Activated CD8-positive, alpha-beta memory T cell treated with anti-CD3 and anti-CD28 coated beads, Interleukin-2, amount 10 ng/mL, durations not matched to agents 7 days and 5 days (primary cell): ENCODE measurements at regions not wholly inside any gene's neighbourhood (a gene's known extent, or its start where the extent isn't known, plus 50 kb on each side); places are given as distances from the start of the nearest gene placed in this dataset.
A peak's percentile ranks its signal among the peaks of the same experiment; 100 is the strongest.
"Not testable (repeated sequence)": the region's sequence is repeated elsewhere in the genome, so short reads cannot be mapped to it uniquely, and the experiment has no call there.

Experiments used
- ATAC-seq: fragments of 150-1000 bp; cut with Tn5 transposase; one replicate; pipeline ENCODE4 v1.10.0; 2021; ENCODE audit warnings: moderate library complexity
- CTCF ChIA-PET: fragments of 350-600 bp; sonication (Branson Sonifier 250); formaldehyde crosslinking; loops from one replicate; lab custom pipeline; 2021; ENCODE audit warnings: antibody characterized with exemption; lab: Charles Lee
- DNase-seq: peaks from one replicate; pipeline ENCODE4 v3.0.0-alpha.2; 2020
- H3K27ac Mint-ChIP-seq: one replicate; pipeline ENCODE4 v1.8.0; 2021; ENCODE audit warnings: mild to moderate bottlenecking, mixed read lengths
- H3K27me3 Mint-ChIP-seq: one replicate; pipeline ENCODE4 v1.8.0; 2021; ENCODE audit warnings: mixed read lengths
- H3K36me3 Mint-ChIP-seq: one replicate; pipeline ENCODE4 v1.8.0; 2021; ENCODE audit warnings: mild to moderate bottlenecking, mixed read lengths
- H3K4me1 Mint-ChIP-seq: one replicate; pipeline ENCODE4 v1.8.0; 2021; ENCODE audit warnings: mixed read lengths
- H3K4me3 Mint-ChIP-seq: one replicate; pipeline ENCODE4 v1.8.0; 2021; ENCODE audit warnings: mild to moderate bottlenecking, moderate library complexity, mixed read lengths
- H3K9me3 Mint-ChIP-seq: one replicate; pipeline ENCODE4 v1.8.0; 2022; ENCODE audit warnings: low read depth, mixed read lengths

DNA sequence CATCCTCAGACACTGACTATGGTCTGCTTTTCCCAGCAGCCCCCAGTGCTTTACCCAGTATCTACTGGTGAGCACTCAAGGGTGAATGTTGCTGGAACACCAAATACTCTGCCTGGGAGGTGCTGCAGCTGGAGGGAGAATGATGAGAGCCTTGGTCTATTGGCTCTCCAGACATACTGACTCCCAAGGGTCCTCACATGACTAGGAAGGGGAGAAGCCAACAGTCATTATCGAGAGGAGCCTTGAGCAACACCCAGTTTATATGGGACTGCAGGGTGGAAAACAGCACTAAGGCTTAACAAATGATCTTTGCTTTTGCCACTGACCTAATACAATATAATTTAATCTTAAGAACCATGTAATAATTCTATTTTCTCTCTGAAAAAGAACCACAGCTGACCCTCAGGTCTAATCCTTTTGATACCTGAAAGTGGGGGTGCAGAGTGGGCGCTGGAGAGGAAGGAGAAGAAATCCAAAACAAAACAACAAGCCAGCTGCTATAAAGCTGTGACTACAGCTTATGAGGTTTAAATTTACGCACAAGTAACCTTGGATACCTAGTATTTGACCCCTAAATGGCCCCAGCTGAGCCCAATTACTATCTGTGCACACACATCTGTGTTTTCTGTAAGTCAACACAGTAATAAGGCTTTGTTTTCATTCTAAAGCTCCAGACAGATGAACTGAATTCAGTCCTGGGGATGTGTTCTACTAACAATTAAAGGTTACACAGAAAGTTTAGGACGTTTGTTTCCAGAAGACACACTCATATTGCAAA is 107.8 kb upstream of the GRIP1 start:
- CTCF ChIA-PET = interaction anchor here (0.8 kb wide), 1 partner anchor 12 kb away, joined by 3 read pairs; no protein-coding TSS in a partner anchor
- ATAC-seq = no peak

DNA sequence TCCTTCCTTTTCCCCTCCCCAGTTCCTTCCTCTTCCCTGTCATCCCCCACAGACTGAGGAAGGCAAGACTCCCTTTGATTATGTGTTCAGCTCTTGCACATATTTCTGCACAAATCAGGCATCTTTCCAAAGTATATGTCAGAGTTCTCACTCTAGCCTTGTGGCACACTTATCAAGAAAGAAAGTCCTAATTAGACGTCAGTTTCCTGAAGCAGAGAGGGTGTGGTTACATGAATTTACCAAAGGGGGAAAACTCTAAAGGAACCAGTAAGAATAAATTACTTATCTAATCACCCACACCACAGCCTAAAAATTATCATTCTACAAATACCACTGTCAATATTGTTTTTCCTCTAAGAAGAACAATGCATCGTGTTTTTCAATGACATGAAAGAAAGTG is 120.7 kb upstream of the GRIP1 start:
- ATAC-seq = no peak
- H3K9me3 Mint-ChIP-seq = no peaks in the 10 kb centered on the region
- no peak for DNase-seq
- peaks cover 32% of the 10 kb centered on the region for H3K27me3 Mint-ChIP-seq
- peaks cover 3% of the 10 kb centered on the region for H3K4me1 Mint-ChIP-seq
- H3K4me3 Mint-ChIP-seq = no peak overlapping the region
- H3K36me3 Mint-ChIP-seq = no peaks in the 10 kb centered on the region
- no peak overlapping the region for H3K27ac Mint-ChIP-seq
- CTCF ChIA-PET = interaction anchor here (1.8 kb wide), 1 partner anchor 13 kb away, joined by 3 read pairs; no protein-coding TSS in a partner anchor

More for the DNA sequence above, 107.8 kb upstream of the GRIP1 start:
- Mint-ChIP-seq H3K27me3 (peaks cover 36% of the 10 kb centered on the region), H3K27ac (no peak overlapping the region), H3K4me3 (no peak overlapping the region), H3K4me1 (peaks cover 4% of the 10 kb centered on the region), H3K9me3 (no peaks in the 10 kb centered on the region), H3K36me3 (no peaks in the 10 kb centered on the region)
- no peak for DNase-seq

DNA sequence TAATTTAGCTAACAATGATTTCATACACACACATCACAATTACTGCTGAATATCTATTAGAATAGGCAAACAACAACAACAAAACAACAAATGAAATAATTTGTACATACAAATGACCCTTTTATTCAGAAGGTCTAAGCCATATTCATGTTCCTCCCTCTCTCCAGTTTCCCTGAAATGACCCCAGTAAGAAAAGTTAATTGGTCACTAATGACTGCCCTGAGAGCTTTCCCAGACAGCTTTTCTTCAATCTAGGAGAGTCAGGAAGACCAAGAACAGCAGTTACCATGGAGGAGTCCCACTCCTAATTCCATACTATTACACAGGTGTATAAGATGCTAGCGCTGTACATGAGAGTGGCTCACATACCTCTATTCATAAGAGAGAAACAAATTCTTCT is 121.2 kb upstream of the GRIP1 start:
- Mint-ChIP-seq H3K4me1 (peaks cover 3% of the 10 kb centered on the region), H3K9me3 (no peaks in the 10 kb centered on the region), H3K27me3 (peaks cover 34% of the 10 kb centered on the region), H3K27ac (no peak overlapping the region), H3K36me3 (no peaks in the 10 kb centered on the region), H3K4me3 (no peak overlapping the region)
- CTCF ChIA-PET = interaction anchor here (1.8 kb wide), 1 partner anchor 13 kb away, joined by 3 read pairs; no protein-coding TSS in a partner anchor
- ATAC-seq (no peak), DNase-seq (no peak)

DNA sequence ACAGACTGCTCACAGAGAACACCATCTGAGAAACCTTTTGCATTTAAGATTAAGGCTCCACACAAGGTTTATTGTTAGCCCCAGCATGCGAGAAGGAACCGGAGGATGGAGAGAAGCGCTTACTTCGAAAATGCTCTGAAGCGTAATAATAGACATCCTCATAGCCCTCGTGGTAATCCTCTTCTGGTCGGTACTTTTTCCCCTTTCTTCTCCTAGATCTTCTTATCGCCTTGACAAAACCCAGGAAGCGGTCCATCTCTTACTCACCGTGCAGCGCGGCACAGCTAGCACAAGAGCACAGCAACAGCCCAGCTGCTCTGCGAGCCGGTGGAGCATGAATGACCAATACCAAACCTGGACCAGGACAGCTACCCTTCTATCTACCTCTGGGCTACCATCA is 125.1 kb upstream of the GRIP1 start:
- no peak for ATAC-seq
- H3K4me3 Mint-ChIP-seq = no peak overlapping the region

DNA sequence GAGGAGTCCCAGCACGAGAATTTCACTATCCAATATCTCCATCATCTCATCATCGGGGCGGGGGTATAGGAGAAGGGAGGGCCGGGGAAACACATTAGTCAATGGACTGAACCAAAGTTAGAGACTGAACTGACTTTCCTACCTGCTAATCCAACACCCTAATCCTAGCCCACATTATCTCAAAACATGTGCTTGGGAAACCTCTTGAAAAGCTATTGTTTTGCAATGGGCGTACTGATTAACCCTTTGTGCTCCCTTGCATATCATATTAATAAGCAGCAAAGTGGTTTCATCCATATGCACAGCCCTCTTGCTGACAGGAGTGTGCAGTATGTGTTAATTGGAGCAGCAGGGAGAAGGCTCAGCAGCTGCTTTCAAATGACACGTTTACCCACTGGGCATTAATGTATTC is 125.7 kb upstream of the GRIP1 start:
- Mint-ChIP-seq H3K4me1 (peaks cover under 1% of the 10 kb centered on the region), H3K27ac (no peak overlapping the region), H3K4me3 (no peak overlapping the region), H3K27me3 (peaks cover 40% of the 10 kb centered on the region), H3K36me3 (no peaks in the 10 kb centered on the region), H3K9me3 (no peaks in the 10 kb centered on the region)
- DNase-seq (no peak), ATAC-seq (no peak)
- CTCF ChIA-PET = interaction anchor here (1.1 kb wide), 2 partner anchors 10 to 178 kb away, joined by 3 read pairs; no protein-coding TSS in a partner anchor

More for the DNA sequence above, 125.1 kb upstream of the GRIP1 start:
- no peak overlapping the region for H3K27ac Mint-ChIP-seq
- no peaks in the 10 kb centered on the region for H3K9me3 Mint-ChIP-seq
- H3K36me3 Mint-ChIP-seq = no peaks in the 10 kb centered on the region
- CTCF ChIA-PET = interaction anchor here (1.1 kb wide), 1 partner anchor 10 kb away, joined by 3 read pairs; no protein-coding TSS in a partner anchor
- H3K4me1 Mint-ChIP-seq = peaks cover 3% of the 10 kb centered on the region
- DNase-seq = no peak
- H3K27me3 Mint-ChIP-seq = peaks cover 39% of the 10 kb centered on the region

GRCh38 chr12:66808606-66809005 is 129.7 kb upstream of the GRIP1 start:
- no peak for ATAC-seq
- Mint-ChIP-seq H3K36me3 (no peaks in the 10 kb centered on the region), H3K4me1 (peaks cover 5% of the 10 kb centered on the region), H3K27me3 (peaks cover 23% of the 10 kb centered on the region), H3K9me3 (no peaks in the 10 kb centered on the region), H3K4me3 (no peak overlapping the region), H3K27ac (no peak overlapping the region)
- DNase-seq = no peak
- CTCF ChIA-PET = interaction anchor here (1.4 kb wide), 1 partner anchor 21 kb away, joined by 5 read pairs; no protein-coding TSS in a partner anchor

DNA sequence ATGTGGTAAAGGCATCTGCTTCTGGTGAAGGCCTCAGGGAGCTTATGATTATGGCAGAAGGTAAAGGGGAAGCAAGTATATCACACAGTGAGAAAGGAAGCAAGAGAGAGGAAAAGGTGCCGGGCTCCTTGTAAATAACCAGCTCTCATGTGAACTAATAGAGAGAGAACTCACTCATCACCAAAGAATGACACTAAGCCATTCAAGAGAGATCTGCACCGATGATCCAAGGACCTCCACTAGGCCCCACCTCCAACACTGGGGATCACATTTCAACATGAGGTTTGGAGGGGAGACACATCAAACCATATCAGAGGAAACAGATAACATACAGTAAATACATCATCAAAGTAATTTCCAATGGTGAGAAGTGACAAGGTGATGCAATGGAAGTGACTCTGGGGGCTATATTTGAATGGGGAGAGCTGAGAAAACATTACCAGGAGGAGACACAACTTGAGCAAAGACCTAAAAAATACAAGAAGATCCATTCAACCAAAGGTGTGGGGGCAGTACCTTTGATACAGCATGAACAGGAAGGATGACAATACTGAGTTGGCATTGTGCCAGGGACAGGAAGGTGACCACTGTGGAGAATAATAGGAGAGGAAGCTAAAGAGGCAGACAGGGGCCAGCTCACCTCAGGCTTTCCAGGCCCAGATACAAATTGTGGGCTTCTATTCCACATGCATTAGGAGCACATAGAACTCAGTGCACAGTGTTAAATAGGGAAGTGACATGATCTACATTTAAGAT is 134.4 kb upstream of the GRIP1 start:
- Mint-ChIP-seq H3K27me3 (peaks cover 8% of the 10 kb centered on the region), H3K4me1 (peaks cover 7% of the 10 kb centered on the region), H3K9me3 (no peaks in the 10 kb centered on the region), H3K27ac (no peak overlapping the region), H3K36me3 (no peaks in the 10 kb centered on the region), H3K4me3 (no peak overlapping the region)
- CTCF ChIA-PET = interaction anchor here (1.3 kb wide), 1 partner anchor 9 kb away, joined by 3 read pairs; no protein-coding TSS in a partner anchor
- no peak for ATAC-seq
- DNase-seq = no peak

GRCh38 chr12:66819587-66819986 is 140.7 kb upstream of the GRIP1 start:
- no peak for ATAC-seq
- Mint-ChIP-seq H3K4me3 (no peak overlapping the region), H3K4me1 (peaks cover 3% of the 10 kb centered on the region), H3K36me3 (no peaks in the 10 kb centered on the region), H3K9me3 (no peaks in the 10 kb centered on the region), H3K27me3 (peaks cover 6% of the 10 kb centered on the region), H3K27ac (no peak overlapping the region)
- CTCF ChIA-PET = no interaction called here
- no peak for DNase-seq

DNA sequence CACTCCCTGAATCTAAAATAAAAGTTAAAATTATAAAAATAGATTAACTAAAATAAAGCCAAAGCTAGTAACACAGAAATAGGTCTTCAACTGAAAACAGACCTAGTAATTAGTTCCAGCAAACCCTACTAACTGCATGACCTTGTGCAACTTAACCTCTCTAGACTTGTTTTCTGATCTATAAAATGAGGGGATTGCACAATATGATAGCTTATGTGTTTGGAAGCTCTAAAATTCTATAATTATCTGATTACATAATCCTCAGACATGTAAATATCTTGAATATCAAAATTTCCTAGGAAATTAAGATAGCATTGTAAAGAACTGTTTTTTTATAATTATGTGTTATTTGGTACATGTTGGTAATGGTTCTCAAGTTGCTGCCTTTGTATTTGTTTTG is 144.1 kb upstream of the GRIP1 start:
- CTCF ChIA-PET = no interaction called here
- peaks cover 3% of the 10 kb centered on the region for H3K4me1 Mint-ChIP-seq
- H3K27ac Mint-ChIP-seq = no peak overlapping the region
- H3K36me3 Mint-ChIP-seq = peaks cover 2% of the 10 kb centered on the region
- no peak for DNase-seq
- H3K27me3 Mint-ChIP-seq = peaks cover 3% of the 10 kb centered on the region
- no peaks in the 10 kb centered on the region for H3K9me3 Mint-ChIP-seq
- H3K4me3 Mint-ChIP-seq = no peak overlapping the region
- ATAC-seq = no peak

- Mint-ChIP-seq H3K9me3 (no peaks in the 10 kb centered on the region), H3K4me3 (no peak overlapping the region), H3K27me3 (peaks cover 3% of the 10 kb centered on the region), H3K27ac (no peak overlapping the region), H3K36me3 (peaks cover 2% of the 10 kb centered on the region), H3K4me1 (peaks cover 8% of the 10 kb centered on the region)
- no peak for ATAC-seq
- CTCF ChIA-PET = no interaction called here
- no peak for DNase-seq
These were observed 145.1 kb upstream of the GRIP1 start for GRCh38 chr12:66823857-66824570.

DNA sequence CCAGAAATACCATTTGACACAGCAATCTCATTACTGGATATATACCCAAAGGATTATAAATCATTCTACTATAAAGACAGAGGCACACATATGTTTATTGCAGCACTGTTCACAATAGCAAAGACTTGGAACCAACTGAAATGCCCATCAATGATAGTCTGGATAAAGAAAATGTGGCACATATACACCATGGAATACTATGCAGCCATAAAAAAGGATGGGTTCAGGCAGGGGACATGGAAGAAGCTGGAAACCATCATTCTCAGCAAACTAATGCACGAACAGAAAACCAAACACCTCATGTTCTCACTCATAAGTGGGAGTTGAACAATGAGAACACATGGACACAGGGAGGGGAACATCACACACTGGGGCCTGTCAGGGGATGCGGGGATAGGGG is 147.0 kb upstream of the GRIP1 start:
- CTCF ChIA-PET, H3K36me3 Mint-ChIP-seq, H3K27me3 Mint-ChIP-seq, H3K9me3 Mint-ChIP-seq, H3K4me3 Mint-ChIP-seq, DNase-seq, ATAC-seq, H3K27ac Mint-ChIP-seq: not testable (repeated sequence)
- peaks cover 23% of the 10 kb centered on the region for H3K4me1 Mint-ChIP-seq

- Mint-ChIP-seq H3K27ac (peak overlapping the region; percentile 85), H3K4me1 (peaks cover 33% of the 10 kb centered on the region), H3K36me3 (peaks cover 8% of the 10 kb centered on the region), H3K27me3 (no peaks in the 10 kb centered on the region), H3K4me3 (peak overlapping the region; percentile 5), H3K9me3 (no peaks in the 10 kb centered on the region)
- peak; percentile 99 for ATAC-seq
- CTCF ChIA-PET = interaction anchor here (0.8 to 1.7 kb wide), 3 partner anchors 22 to 114 kb away, joined by 3 to 5 read pairs (median 4); no protein-coding TSS in a partner anchor
- peak; percentile 63 for DNase-seq
These were observed 150.9 kb upstream of the GRIP1 start for GRCh38 chr12:66829660-66830325.
